Endothelial cell (in vitro differentiated cells): ENCODE measurements at regions not wholly inside any gene's neighbourhood (a gene's known extent, or its start where the extent isn't known, plus 50 kb on each side); places are given as distances from the start of the nearest gene placed in this dataset.
A peak's percentile ranks its signal among the peaks of the same experiment; 100 is the strongest.

Experiments
- DNase-seq: peaks from one replicate; pipeline ENCODE4 v3.0.0; 2021; ENCODE audit warnings: low spot score
- H3K27ac Mint-ChIP-seq: one replicate; pipeline ENCODE4 v1.8.0; 2021; ENCODE audit warnings: mixed read lengths, inconsistent platforms; ENCODE audit not compliant: unreplicated experiment
- H3K27me3 Mint-ChIP-seq: one replicate; pipeline ENCODE4 v1.8.0; 2021; ENCODE audit warnings: mild to moderate bottlenecking, moderate library complexity, mixed read lengths, inconsistent platforms; ENCODE audit not compliant: unreplicated experiment
- H3K36me3 Mint-ChIP-seq: one replicate; pipeline ENCODE4 v1.8.0; 2021; ENCODE audit warnings: mild to moderate bottlenecking, low read depth, mixed read lengths, inconsistent platforms; ENCODE audit not compliant: unreplicated experiment
- H3K4me1 Mint-ChIP-seq: one replicate; pipeline ENCODE4 v1.8.0; 2021; ENCODE audit warnings: mild to moderate bottlenecking, mixed read lengths, inconsistent platforms; ENCODE audit not compliant: unreplicated experiment
- H3K4me3 Mint-ChIP-seq: one replicate; pipeline ENCODE4 v1.8.0; 2021; ENCODE audit warnings: mild to moderate bottlenecking, mixed read lengths, inconsistent platforms; ENCODE audit not compliant: unreplicated experiment
- H3K9me3 Mint-ChIP-seq: one replicate; pipeline ENCODE4 v1.8.0; 2021; ENCODE audit warnings: mixed read lengths, inconsistent platforms; ENCODE audit not compliant: unreplicated experiment
- CTCF ChIP-seq: fragments of 200-600 bp; sonication (generic); IDR thresholded peaks from one replicate; pipeline ENCODE4 v1.5.0; 2021; ENCODE audit warnings: antibody characterized with exemption; ENCODE audit not compliant: unreplicated experiment

GRCh38 chr18:54673936-54674335, 82.9 kb downstream of the DYNAP start:
- Mint-ChIP-seq H3K4me1 (no peaks in the 10 kb centered on the region), H3K27me3 (no peaks in the 10 kb centered on the region), H3K9me3 (no peaks in the 10 kb centered on the region), H3K36me3 (no peaks in the 10 kb centered on the region), H3K27ac (no peak overlapping the region), H3K4me3 (no peak overlapping the region)
- TF ChIP-seq CTCF: no peak
- no peak for DNase-seq

GRCh38 chr18:54675076-54675475, 84.0 kb downstream of the DYNAP start:
- Mint-ChIP-seq H3K36me3 (no peaks in the 10 kb centered on the region), H3K27ac (no peak overlapping the region), H3K27me3 (no peaks in the 10 kb centered on the region), H3K9me3 (no peaks in the 10 kb centered on the region), H3K4me3 (no peak overlapping the region), H3K4me1 (no peaks in the 10 kb centered on the region)
- TF ChIP-seq CTCF: no peak
- no peak for DNase-seq

- Mint-ChIP-seq H3K27ac (no peak overlapping the region), H3K27me3 (no peaks in the 10 kb centered on the region), H3K36me3 (no peaks in the 10 kb centered on the region), H3K4me1 (no peaks in the 10 kb centered on the region), H3K4me3 (no peak overlapping the region), H3K9me3 (no peaks in the 10 kb centered on the region)
- DNase-seq: no peak
- TF ChIP-seq CTCF: no peak
These were observed 88.5 kb downstream of the DYNAP start for GRCh38 chr18:54679318-54680149.

- peak; percentile 22 for DNase-seq
- Mint-ChIP-seq H3K27ac (no peak overlapping the region), H3K9me3 (no peaks in the 10 kb centered on the region), H3K4me1 (no peaks in the 10 kb centered on the region), H3K27me3 (no peaks in the 10 kb centered on the region), H3K36me3 (no peaks in the 10 kb centered on the region), H3K4me3 (no peak overlapping the region)
- no peak for TF ChIP-seq CTCF
These were observed 93.7 kb downstream of the DYNAP start for GRCh38 chr18:54684784-54685183.

- H3K27me3 Mint-ChIP-seq: no peaks in the 10 kb centered on the region
- no peaks in the 10 kb centered on the region for H3K4me1 Mint-ChIP-seq
- H3K27ac Mint-ChIP-seq: no peak overlapping the region
- no peaks in the 10 kb centered on the region for H3K36me3 Mint-ChIP-seq
- H3K4me3 Mint-ChIP-seq: no peak overlapping the region
- H3K9me3 Mint-ChIP-seq: no peaks in the 10 kb centered on the region
- DNase-seq: no peak
- no peak for TF ChIP-seq CTCF
These were observed 98.3 kb downstream of the DYNAP start for GRCh38 chr18:54689319-54689718.
